Right lobe of liver (tissue), 6 donors: ENCODE measurements at regions not wholly inside any gene's neighbourhood (a gene's known extent, or its start where the extent isn't known, plus 50 kb on each side); places are given as distances from the start of the nearest gene placed in this dataset.

ENCODE experiments used
- ATAC-seq, 4 donors: fragments of 200-7000 bp; cut with Tn5 transposase; one replicate each; pipeline ENCODE4 v1.9.1; 2020; ENCODE audit warnings: mild to moderate bottlenecking in 4 of 4, moderate library complexity in 4 of 4
- DNase-seq, 3 donors: peaks; one replicate each; pipeline ENCODE4 v3.0.0-alpha.2; 2020
- H3K27ac ChIP-seq, 3 donors: fragments of 200-600 bp; one replicate each; pipeline ENCODE4 v1.8.0; 2022
- H3K27me3 ChIP-seq, 2 donors: fragments of 200-600 bp; one replicate each; pipeline ENCODE4 v1.8.0; 2022
- H3K36me3 ChIP-seq, 4 donors: fragments of 200-600 bp; sonication (generic) in 1 of 4; one replicate each; pipeline versions ENCODE4 v1.5.1 to v1.8.0; 2017 to 2022; ENCODE audit warnings: control low read depth in 1 of 4
- H3K4me1 ChIP-seq, 4 donors: fragments of 200-600 bp; sonication (generic) in 1 of 4; one replicate each; pipeline versions ENCODE4 v1.5.1 to v1.8.0; 2017 to 2022; ENCODE audit warnings: control low read depth in 1 of 4
- H3K4me3 ChIP-seq, 3 donors: fragments of 200-600 bp; one replicate each; pipeline ENCODE4 v1.8.0; 2022
- H3K9me3 ChIP-seq, 4 donors: fragments of 200-600 bp; sonication (generic) in 1 of 4; one replicate each; pipeline versions ENCODE4 v1.5.1 to v1.8.0; 2017 to 2022; ENCODE audit warnings: control low read depth in 1 of 4
- CTCF ChIP-seq, 4 donors: fragments of 200-600 bp in 3 of 4; fragments of 450-650 bp in 1 of 4; IDR thresholded peaks; one replicate each; pipeline versions ENCODE4 v1.5.1 to v1.8.0; 2016 to 2022; ENCODE audit warnings: antibody characterized with exemption in 4 of 4, mild to moderate bottlenecking in 2 of 4
- POLR2A ChIP-seq: fragments of 450-650 bp; IDR thresholded peaks from one replicate; pipeline ENCODE4 v1.6.1; 2017; ENCODE audit warnings: antibody characterized with exemption, mild to moderate bottlenecking
- WGBS: methylation state at CpG from one replicate; pipeline ENCODE4 v1.1.6; 2018; ENCODE audit warnings: low coverage, low lambda C conversion rate; ENCODE audit not compliant: insufficient coverage; ENCODE audit errors: missing lambda C conversion rate; 5-methylcytosine and 5-hydroxymethylcytosine counted together
- intact Hi-C, 2 donors: fragments of 100-400 bp; cut with DNase I; formaldehyde crosslinking; loops; one replicate each; pipeline versions ENCODE4 v1.11.2 to v1.14.1; 2022
- donor health status: DM: no; HTN: yes; CAD: no.
- donor health status: DM: no; HTN: no; CAD: no.
- donor health status: DM: no; HTN: no; CAD: no.
- donor health status: DM: no; HTN: yes; CAD: no.
- donor health status: DM: no; HTN: yes; CAD: no.

GRCh38 chr3:106573605-106574004, 704.8 kb upstream of the CBLB start:
- Histone ChIP-seq H3K36me3 (no peaks in the 10 kb centered on the region), H3K27me3 (no peaks in the 10 kb centered on the region), H3K9me3 (no peaks in the 10 kb centered on the region), H3K4me1 (no peaks in the 10 kb centered on the region), H3K27ac (no peak overlapping the region), H3K4me3 (no peak overlapping the region)
- DNase-seq (no peak), ATAC-seq (no peak)
- TF ChIP-seq CTCF (IDR thresholded peaks at IDR 0.05), result no peak
- TF ChIP-seq POLR2A, result no peak
- 79% methylated on average over 2 of the region's 3 CpGs for WGBS
- intact Hi-C loops, result no loop called here

- intact Hi-C loops, result no loop called here
- TF ChIP-seq POLR2A (no peak), CTCF (IDR thresholded peaks at IDR 0.05) (no peak)
- Histone ChIP-seq H3K27ac (no peak overlapping the region), H3K27me3 (no peaks in the 10 kb centered on the region), H3K4me3 (no peak overlapping the region), H3K4me1 (no peaks in the 10 kb centered on the region), H3K9me3 (no peaks in the 10 kb centered on the region), H3K36me3 (no peaks in the 10 kb centered on the region)
- no peak for ATAC-seq
- no peak for DNase-seq
- WGBS, result 69% methylated on average over 1 of the region's 1 CpG
Observed at GRCh38 chr3:106575029-106575428, 706.2 kb upstream of the CBLB start.

GRCh38 chr3:106577241-106577640, 708.4 kb upstream of the CBLB start:
- H3K4me3 ChIP-seq, result no peak overlapping the region
- no peak for TF ChIP-seq POLR2A
- no peak for TF ChIP-seq CTCF (IDR thresholded peaks at IDR 0.05)
- no peaks in the 10 kb centered on the region for H3K36me3 ChIP-seq
- no peak overlapping the region for H3K27ac ChIP-seq
- intact Hi-C loops, result no loop called here
- ATAC-seq (no peak), DNase-seq (no peak)
- no peaks in the 10 kb centered on the region for H3K9me3 ChIP-seq
- 65% methylated on average over 1 of the region's 1 CpG for WGBS
- no peaks in the 10 kb centered on the region for H3K27me3 ChIP-seq
- H3K4me1 ChIP-seq, result no peaks in the 10 kb centered on the region

- no peak overlapping the region for H3K4me3 ChIP-seq
- ATAC-seq (no peak), DNase-seq (no peak)
- intact Hi-C loops, result no loop called here
- no peak overlapping the region for H3K27ac ChIP-seq
- no peaks in the 10 kb centered on the region for H3K4me1 ChIP-seq
- H3K27me3 ChIP-seq, result no peaks in the 10 kb centered on the region
- H3K9me3 ChIP-seq, result no peaks in the 10 kb centered on the region
- no peaks in the 10 kb centered on the region for H3K36me3 ChIP-seq
- TF ChIP-seq POLR2A (no peak), CTCF (IDR thresholded peaks at IDR 0.05) (no peak)
- WGBS, result 14% methylated on average over 1 of the region's 1 CpG
Observed at GRCh38 chr3:106578911-106579310, 710.1 kb upstream of the CBLB start.

- no peak for ATAC-seq
Observed at GRCh38 chr3:106582151-106582550, 713.3 kb upstream of the CBLB start.

More at GRCh38 chr3:106582151-106582550, 713.3 kb upstream of the CBLB start:
- Histone ChIP-seq H3K9me3 (no peaks in the 10 kb centered on the region), H3K27me3 (no peaks in the 10 kb centered on the region), H3K4me3 (no peak overlapping the region), H3K4me1 (no peaks in the 10 kb centered on the region), H3K27ac (no peak overlapping the region), H3K36me3 (no peaks in the 10 kb centered on the region)
- intact Hi-C loops, result no loop called here
- DNase-seq, result no peak
- TF ChIP-seq CTCF (IDR thresholded peaks at IDR 0.05) (no peak), POLR2A (no peak)
- WGBS, result 40% methylated on average over 3 of the region's 3 CpGs
